ENCODE measurements at regions not wholly inside any gene's neighbourhood (a gene's known extent, or its start where the extent isn't known, plus 50 kb on each side); places are given as distances from the start of the nearest gene placed in this dataset.
"Not testable (repeated sequence)": the region's sequence is repeated elsewhere in the genome, so short reads cannot be mapped to it uniquely, and the experiment has no call there.

DNA sequence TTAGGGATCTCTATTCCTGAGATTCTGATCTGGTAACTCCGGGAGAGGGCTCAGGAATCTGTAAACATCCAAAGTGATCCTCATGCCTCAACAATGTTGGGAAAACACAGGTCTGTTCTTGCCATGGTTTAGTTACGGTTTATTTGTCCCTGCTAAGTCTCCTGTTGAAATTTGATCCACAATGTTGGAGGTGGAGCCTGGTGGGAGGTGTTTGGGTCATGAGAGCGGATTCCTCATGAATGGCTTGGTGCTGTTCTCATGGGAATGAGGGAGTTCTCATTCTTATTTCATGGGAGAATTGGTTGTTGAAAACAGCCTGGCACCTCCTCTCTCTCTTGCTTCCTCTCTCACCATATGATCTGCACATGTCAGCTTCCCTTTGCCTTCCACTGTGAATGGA lies 608.6 kb upstream of the GOT2 start:
- POLR2A ChIA-PET: no interaction called here
- intact Hi-C loops (cut with micrococcal nuclease): no loop called here
- TF ChIP-seq, protein P1, sequence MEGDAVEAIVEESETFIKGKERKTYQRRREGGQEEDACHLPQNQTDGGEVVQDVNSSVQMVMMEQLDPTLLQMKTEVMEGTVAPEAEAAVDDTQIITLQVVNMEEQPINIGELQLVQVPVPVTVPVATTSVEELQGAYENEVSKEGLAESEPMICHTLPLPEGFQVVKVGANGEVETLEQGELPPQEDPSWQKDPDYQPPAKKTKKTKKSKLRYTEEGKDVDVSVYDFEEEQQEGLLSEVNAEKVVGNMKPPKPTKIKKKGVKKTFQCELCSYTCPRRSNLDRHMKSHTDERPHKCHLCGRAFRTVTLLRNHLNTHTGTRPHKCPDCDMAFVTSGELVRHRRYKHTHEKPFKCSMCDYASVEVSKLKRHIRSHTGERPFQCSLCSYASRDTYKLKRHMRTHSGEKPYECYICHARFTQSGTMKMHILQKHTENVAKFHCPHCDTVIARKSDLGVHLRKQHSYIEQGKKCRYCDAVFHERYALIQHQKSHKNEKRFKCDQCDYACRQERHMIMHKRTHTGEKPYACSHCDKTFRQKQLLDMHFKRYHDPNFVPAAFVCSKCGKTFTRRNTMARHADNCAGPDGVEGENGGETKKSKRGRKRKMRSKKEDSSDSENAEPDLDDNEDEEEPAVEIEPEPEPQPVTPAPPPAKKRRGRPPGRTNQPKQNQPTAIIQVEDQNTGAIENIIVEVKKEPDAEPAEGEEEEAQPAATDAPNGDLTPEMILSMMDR (IDR thresholded peaks at IDR 0.05): no peak

DNA sequence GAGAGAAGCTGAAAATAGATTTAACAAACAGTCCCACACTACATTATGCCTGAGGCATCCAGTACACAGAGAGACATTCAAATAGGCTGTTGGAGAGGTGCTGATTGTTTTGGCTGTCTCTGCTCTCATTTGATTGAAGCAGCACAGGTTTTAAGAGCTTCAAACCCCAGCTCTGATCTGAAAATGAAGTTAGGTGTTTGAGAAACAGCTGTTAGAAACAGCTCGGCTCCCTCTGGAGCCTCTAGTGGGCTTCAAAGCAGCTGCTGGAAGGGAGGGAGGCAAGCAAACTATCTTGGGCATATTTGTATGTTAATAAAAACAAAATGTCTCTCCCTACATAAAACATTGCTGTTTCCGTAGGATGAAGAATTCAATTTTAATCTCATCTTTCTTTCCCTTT lies 607.3 kb upstream of the GOT2 start:
- Mint-ChIP-seq H3K27ac (no peak overlapping the region), H3K4me1 (no peaks in the 10 kb centered on the region), H3K27me3 (no peaks in the 10 kb centered on the region), H3K4me3 (no peak overlapping the region), H3K9me3 (no peaks in the 10 kb centered on the region), H3K36me3 (ENCODE audit: low read depth) (no peaks in the 10 kb centered on the region)
- DNase-seq: no peak
- no peak for ATAC-seq (ENCODE audit: low read depth)
- intact Hi-C loops (cut with micrococcal nuclease): no loop called here
- ChIA-PET POLR2A (no interaction called here), CTCF (no interaction called here)
- TF ChIP-seq, protein P1 (IDR thresholded peaks at IDR 0.05): no peak

More for the DNA sequence above, 608.6 kb upstream of the GOT2 start:
- H3K4me1 Mint-ChIP-seq: no peaks in the 10 kb centered on the region
- H3K36me3 Mint-ChIP-seq (ENCODE audit: low read depth): no peaks in the 10 kb centered on the region
- H3K27ac Mint-ChIP-seq: no peak overlapping the region
- no peak for DNase-seq
- ATAC-seq (ENCODE audit: low read depth): no peak
- no peaks in the 10 kb centered on the region for H3K27me3 Mint-ChIP-seq
- no peaks in the 10 kb centered on the region for H3K9me3 Mint-ChIP-seq
- CTCF ChIA-PET: no interaction called here
- H3K4me3 Mint-ChIP-seq: no peak overlapping the region

DNA sequence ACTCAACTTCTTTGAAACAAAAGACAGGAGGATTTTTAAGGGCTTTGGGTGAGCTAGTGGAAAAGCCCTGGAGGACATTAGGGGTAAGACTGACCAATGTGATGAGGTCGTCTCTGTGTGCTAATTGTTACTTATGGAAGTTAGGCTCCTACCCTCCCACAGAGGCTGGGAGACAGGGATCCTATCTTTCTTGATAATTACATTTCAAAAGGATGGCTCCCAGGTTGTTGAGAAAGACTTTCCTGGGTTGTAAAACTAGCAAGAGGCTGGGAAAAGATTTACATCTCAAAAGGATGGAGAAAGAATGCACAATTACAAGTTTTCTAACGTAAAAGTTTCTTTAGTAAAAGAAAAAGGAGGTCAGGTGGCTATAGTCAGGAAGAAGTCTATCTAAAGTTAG lies 605.8 kb upstream of the GOT2 start:
- intact Hi-C loops (cut with micrococcal nuclease): no loop called here
- DNase-seq (no peak), ATAC-seq (ENCODE audit: low read depth) (no peak)
- no peaks in the 10 kb centered on the region for H3K27me3 Mint-ChIP-seq
- CTCF ChIA-PET: no interaction called here
- TF ChIP-seq, protein P1 (IDR thresholded peaks at IDR 0.05): no peak
- H3K36me3 Mint-ChIP-seq (ENCODE audit: low read depth): no peaks in the 10 kb centered on the region
- no peak overlapping the region for H3K4me3 Mint-ChIP-seq
- no peak overlapping the region for H3K27ac Mint-ChIP-seq
- H3K9me3 Mint-ChIP-seq: no peaks in the 10 kb centered on the region
- POLR2A ChIA-PET: no interaction called here
- H3K4me1 Mint-ChIP-seq: no peaks in the 10 kb centered on the region

DNA sequence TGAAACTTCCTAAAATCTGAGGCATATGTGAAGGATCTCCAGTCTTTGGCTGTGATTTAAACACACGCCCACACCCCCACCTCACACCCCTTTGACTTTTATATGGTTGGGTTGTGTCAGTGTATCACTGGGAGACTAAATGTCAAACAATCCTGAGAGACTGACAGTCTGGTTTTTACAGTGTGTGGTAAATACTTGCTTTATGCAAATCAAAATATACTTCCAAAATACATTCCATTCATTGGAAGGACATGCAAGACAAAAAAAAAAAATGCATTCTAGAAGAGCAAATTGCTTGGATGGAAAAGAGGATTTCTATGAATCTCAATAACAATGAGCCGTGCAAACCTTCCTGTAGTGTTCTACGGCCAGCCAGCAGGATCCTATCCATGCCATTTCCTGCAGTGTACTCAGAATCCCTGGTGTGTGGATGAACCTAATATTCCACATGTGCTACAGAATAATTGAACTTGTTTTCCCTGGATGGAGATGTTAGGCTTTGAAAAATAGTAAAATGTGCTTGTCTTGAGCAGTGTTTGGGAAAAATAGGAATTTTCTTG lies 602.1 kb upstream of the GOT2 start:
- no peaks in the 10 kb centered on the region for H3K27me3 Mint-ChIP-seq
- intact Hi-C loops (cut with micrococcal nuclease): no loop called here

DNA sequence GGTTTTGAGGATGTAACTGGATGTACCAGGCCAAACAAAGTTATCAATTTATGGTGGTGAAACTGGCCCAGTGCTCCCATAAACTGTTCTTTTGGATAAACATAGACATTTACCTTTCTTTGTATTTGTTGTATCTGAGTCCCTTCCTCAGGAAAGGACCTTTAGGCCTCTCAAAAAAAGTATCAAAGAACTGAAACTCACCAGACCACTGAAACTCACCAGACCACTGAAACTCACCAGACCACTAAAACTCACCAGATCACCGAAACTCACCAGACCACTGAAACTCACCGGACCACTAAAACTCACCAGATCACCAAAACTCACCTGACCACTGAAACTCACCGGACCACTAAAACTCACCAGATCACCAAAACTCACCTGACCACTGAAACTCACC lies 597.6 kb upstream of the GOT2 start:
- H3K27me3 Mint-ChIP-seq; POLR2A ChIA-PET; DNase-seq; intact Hi-C loops (cut with micrococcal nuclease); H3K9me3 Mint-ChIP-seq; CTCF ChIA-PET; H3K36me3 Mint-ChIP-seq (ENCODE audit: low read depth); H3K27ac Mint-ChIP-seq; H3K4me3 Mint-ChIP-seq; ATAC-seq (ENCODE audit: low read depth); H3K4me1 Mint-ChIP-seq: not testable (repeated sequence)

More for the DNA sequence above, 602.1 kb upstream of the GOT2 start:
- Mint-ChIP-seq H3K27ac (no peak overlapping the region), H3K4me1 (no peaks in the 10 kb centered on the region), H3K36me3 (ENCODE audit: low read depth) (no peaks in the 10 kb centered on the region), H3K9me3 (peaks cover 9% of the 10 kb centered on the region), H3K4me3 (no peak overlapping the region)
- CTCF ChIA-PET: no interaction called here
- POLR2A ChIA-PET: no interaction called here
- TF ChIP-seq, protein P1 (IDR thresholded peaks at IDR 0.05): no peak
- DNase-seq (no peak), ATAC-seq (ENCODE audit: low read depth) (no peak)

DNA sequence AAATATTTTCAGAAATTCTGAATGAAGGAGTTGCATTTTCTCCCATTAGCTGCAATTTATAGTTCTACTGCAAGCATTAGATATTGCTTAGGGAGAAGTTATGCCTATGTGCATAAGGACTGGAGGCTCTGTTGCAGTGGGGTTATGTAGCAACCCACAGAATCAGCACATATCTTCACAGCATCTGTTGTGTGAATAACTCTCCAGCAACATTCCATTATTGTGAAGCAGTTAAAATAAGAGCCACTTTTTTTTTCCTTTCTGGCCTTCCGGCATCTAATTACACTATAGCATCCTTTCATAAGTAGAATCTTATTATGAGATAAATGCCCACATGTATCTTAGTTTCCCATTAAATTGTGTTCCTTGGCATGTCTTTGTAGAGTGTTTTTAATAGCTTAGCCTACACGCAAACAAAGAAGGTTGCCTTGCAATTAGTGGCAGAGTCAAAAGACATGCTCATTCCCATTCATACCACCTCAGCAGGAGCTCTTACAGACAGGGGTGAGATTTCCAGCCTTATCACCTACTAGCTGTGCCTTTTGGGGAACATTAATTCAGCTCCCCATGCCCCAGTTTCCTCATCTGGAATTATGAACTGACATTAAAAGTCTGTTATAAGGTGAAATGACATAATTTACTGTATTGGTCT lies 596.0 kb upstream of the GOT2 start:
- Mint-ChIP-seq H3K9me3 (peaks cover 9% of the 10 kb centered on the region), H3K27ac (no peak overlapping the region), H3K27me3 (no peaks in the 10 kb centered on the region), H3K36me3 (ENCODE audit: low read depth) (no peaks in the 10 kb centered on the region), H3K4me1 (no peaks in the 10 kb centered on the region), H3K4me3 (no peak overlapping the region)
- ChIA-PET CTCF (no interaction called here), POLR2A (no interaction called here)
- intact Hi-C loops (cut with micrococcal nuclease): no loop called here
- DNase-seq: no peak
- TF ChIP-seq, protein P1 (IDR thresholded peaks at IDR 0.05): no peak
- ATAC-seq (ENCODE audit: low read depth): no peak
